ENCODE measurements at regions not wholly inside any gene's neighbourhood (a gene's known extent, or its start where the extent isn't known, plus 50 kb on each side); places are given as distances from the start of the nearest gene placed in this dataset.

GRCh38 chr6:121855521-121855920, 420.1 kb downstream of the GJA1 start:
- TF ChIP-seq EP300 (IDR thresholded peaks at IDR 0.05; ENCODE audit: borderline replicate concordance) (no peak), FOXM1 (IDR thresholded peaks at IDR 0.05; ENCODE audit: borderline replicate concordance, low read depth) (no peak), YY1 (IDR thresholded peaks at IDR 0.05; ENCODE audit: low read depth) (no peak), TAF1 (IDR thresholded peaks at IDR 0.05; ENCODE audit: low read depth) (no peak), CREB1 (IDR thresholded peaks at IDR 0.05; ENCODE audit: low read depth) (no peak)

Data from Ishikawa (cell line).